ENCODE measurements at regions not wholly inside any gene's neighbourhood (a gene's known extent, or its start where the extent isn't known, plus 50 kb on each side); places are given as distances from the start of the nearest gene placed in this dataset.

- DNase-seq (ENCODE audit: low read depth in 2 of 2): no peak
Observed at GRCh38 chr14:99077076-99077843, 194.7 kb downstream of the BCL11B start.

DNA sequence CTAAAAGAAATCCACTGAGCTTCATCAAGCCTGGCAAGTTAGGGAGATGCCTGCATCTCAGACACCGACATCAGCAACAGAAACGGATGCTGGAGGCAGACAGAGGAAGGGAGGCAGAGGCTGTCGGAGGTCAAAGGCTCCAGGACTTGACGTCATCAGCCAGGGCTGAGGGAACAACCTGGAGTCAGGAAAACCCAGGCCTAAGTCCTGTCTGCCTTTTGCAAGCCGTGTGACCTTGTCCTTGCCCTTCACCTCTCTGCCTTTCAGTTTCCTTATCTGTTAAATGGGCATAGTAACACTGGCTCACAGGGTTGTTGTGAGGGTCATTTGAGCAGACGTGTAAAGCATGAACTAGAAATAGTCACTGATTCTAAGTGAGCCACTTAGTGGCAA is 194.2 kb downstream of the BCL11B start:
- DNase-seq (ENCODE audit: low read depth in 2 of 2): no peak

DNA sequence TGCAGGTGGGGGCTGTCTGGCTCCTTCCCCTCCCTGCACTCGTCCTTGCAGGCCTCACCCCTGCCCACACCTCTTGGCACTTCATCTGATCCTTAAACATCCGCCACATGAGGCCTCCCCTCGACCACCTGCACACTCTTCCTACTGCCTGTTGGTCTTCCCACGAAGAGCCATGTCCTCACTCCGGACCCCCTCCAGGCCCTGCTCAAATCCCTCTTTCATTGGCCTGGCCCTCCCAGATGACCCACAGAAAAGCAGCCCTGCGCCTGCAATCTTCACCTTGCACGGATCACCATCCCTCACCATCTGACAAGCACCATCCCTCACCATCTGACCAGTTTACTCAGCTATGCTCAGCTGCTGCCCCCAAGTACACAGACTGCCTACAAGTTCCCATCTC is 193.6 kb downstream of the BCL11B start:
- DNase-seq (ENCODE audit: low read depth in 2 of 2): no peak

DNA sequence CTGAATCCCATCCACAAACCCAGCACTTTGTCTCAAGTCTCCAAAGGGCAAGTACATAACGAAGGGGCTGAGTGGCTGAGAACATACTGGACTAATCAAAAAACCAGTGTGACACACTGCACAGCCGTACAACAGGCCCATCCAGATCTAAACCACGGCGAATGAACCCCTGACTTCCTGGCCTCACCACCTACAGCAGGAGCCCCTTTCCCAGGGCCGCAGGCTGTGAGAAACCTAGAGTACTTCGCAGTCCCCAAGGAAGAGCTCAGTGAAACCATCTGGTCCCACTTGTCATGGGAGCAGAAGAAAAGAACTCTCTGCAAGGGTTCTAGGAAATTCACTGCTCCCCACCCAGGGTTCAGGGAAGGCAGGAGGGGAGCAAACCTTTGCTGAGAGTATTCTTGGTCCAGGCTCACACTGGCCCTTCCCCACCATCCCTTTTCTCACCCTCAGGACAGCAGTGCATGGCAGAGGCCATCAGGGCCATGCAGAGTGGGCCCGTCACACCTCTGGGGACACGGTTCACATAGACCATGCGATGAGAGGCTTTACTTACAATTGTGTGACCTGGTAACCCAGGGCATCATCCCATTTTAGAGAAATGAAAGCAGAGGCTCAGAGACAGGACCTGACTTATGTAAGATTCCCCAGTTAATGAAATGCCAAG is 192.8 kb downstream of the BCL11B start:
- DNase-seq (ENCODE audit: low read depth in 2 of 2): no peak

GRCh38 chr14:99080306-99080705 is 191.7 kb downstream of the BCL11B start:
- DNase-seq (ENCODE audit: low read depth in 2 of 2): no peak

DNA sequence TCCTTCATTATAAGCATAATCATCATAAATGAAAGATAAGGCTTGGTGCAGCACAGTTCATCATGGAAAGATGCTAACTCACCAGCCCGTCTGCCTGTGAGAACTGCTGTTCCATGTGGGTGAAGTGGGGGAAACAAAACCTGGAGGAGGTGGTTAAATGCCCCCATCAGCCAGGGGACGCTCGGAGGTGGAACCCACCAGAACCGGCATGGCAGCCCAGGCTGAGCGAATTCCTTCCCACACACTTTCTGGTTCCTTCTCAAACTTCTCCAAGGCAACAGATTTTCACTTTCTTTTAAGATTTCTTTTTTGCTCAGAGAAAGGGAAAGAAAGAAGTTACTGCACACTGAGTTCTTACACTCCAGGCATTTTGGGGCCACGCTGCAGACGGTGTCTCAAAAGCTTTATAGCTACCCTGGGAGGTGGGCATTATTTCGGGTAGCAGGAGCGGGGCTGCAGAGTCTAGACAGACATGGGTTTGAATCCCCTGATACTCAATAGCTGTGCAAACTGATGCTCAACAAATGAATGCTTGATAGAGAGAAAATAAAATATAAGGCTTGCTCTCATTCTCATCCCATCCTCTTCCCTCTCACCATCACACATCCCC is 190.7 kb downstream of the BCL11B start:
- no peak for DNase-seq (ENCODE audit: low read depth in 2 of 2)

GRCh38 chr14:99081880-99082279 is 190.1 kb downstream of the BCL11B start:
- no peak for DNase-seq (ENCODE audit: low read depth in 2 of 2)

DNA sequence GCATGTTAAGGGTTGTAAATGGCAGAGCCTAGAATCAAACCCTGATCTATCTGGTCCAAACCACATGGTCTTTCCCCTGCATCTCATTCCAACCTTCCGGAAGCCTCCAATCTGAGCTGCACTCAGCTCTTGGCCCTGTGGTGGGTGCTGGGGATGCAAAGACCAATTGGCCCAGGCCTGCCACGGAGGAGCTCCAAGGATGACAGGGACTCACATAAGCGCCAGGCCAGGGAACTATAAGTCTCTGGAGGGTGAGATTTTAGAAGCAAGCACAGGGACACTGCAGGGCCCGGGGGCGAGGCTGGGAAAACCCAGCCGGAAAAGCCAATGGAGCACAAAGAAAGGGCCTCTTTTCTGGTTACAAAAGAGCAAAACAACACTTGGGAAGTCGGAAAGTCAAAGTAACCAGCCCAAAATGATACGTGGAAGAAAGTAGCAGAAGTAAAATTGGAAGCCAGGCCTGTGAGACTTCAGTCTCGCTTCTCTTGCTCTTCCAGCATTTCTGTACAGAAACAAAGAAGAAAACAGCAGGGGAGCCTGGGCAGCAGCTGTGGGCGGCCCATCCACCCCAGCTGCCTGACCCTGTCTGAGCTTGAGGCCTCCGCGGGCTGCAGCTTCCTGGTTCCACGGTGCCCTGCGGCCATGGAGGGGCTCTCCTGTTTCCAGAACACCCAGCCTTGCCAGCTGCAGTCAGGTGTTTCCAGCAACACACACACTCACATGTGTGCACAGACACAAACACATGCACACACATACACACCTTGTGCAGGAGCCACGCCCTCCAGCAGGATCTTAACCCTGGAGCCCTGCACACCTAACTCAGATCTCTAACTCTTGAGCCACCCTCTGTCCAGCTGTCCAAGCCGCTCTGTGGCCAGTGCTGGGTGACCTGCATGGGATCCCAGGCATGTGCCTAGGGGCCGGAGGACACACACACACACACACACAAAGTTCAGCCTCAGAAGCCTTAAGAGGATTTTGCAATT is 178.2 kb downstream of the BCL11B start:
- DNase-seq (ENCODE audit: low read depth in 2 of 2): no peak

GRCh38 chr14:99094901-99095300 is 177.1 kb downstream of the BCL11B start:
- no peak for DNase-seq (ENCODE audit: low read depth in 2 of 2)

DNA sequence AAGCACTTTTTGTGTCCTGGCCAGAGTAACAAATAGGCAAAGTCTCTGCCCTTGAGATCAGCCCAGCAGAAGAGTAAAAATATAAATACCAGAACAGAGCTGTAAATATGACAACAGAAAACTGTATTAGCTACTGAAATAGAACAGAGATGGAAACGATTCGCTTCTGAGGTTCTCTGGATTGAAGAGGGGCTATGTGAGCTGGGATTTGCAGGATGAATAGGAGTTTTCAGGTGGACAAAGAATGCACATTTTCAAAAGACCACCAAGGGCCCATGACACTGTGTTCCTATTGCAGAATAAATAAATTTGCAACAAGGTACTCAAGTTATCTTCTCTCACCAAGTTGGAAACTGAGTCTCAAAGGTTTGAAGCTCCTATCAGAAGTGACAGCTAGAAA is 176.6 kb downstream of the BCL11B start:
- DNase-seq (ENCODE audit: low read depth in 2 of 2): no peak

DNA sequence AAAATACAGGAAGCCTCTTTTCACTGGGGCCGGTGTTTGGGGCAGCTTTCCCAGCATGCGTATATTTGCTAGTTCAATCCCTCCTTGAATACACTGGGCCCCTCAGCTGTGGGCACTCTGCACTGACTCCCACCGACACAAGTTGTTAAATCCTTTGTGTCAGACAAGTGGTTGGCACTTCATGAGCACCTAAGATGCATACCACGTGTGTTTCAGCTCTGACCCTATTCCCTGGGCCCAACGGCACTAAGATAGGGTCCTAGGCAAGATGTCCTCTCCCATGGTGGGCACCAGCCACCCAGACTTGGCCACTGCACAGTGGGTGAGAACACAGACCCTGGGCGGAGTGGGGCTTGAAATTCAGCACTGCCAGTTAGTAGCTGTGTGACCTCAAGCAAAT is 173.8 kb downstream of the BCL11B start:
- DNase-seq (ENCODE audit: low read depth in 2 of 2): no peak

- DNase-seq (ENCODE audit: low read depth in 2 of 2): no peak
Observed at GRCh38 chr14:99099051-99099787, 172.8 kb downstream of the BCL11B start.

GRCh38 chr14:99100497-99101270 is 171.3 kb downstream of the BCL11B start:
- DNase-seq (ENCODE audit: low read depth in 2 of 2): no peak

GRCh38 chr14:99101855-99102461 is 170.0 kb downstream of the BCL11B start:
- no peak for DNase-seq (ENCODE audit: low read depth in 2 of 2)

GRCh38 chr14:99116741-99117295 is 155.2 kb downstream of the BCL11B start:
- no peak for DNase-seq (ENCODE audit: low read depth in 2 of 2)

DNA sequence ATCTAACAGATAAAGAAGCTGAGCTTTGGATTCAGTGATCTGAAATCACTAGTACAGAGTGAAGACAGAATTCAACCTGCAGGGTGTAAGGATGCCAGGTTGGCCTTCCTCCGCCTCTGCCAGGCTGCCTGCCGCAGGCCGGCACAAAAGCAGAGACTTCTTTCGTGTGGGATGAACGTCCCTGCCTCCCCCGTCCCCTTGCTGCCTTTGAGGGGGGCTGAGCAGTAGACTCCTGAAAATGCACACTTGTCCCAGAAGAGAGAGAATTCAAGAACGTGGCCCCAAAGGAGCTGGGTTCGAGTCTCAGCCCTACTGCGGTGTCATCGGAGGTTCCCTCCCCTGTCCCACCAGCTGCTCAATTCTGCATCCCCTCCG is 154.3 kb downstream of the BCL11B start:
- no peak for DNase-seq (ENCODE audit: low read depth in 2 of 2)

- no peak for DNase-seq (ENCODE audit: low read depth in 2 of 2)
Observed at GRCh38 chr14:99118046-99118721, 153.8 kb downstream of the BCL11B start.

GRCh38 chr14:99118946-99119345 is 153.1 kb downstream of the BCL11B start:
- DNase-seq (ENCODE audit: low read depth in 2 of 2): no peak
